K562 (cell line): ENCODE measurements at regions not wholly inside any gene's neighbourhood (a gene's known extent, or its start where the extent isn't known, plus 50 kb on each side); places are given as distances from the start of the nearest gene placed in this dataset.
A peak's percentile ranks its signal among the peaks of the same experiment; 100 is the strongest.

Source experiments
- BCL6 ChIP-seq: fragments of 250-450 bp; sonication (Bioruptor Pico); IDR thresholded peaks from 2 replicates; pipeline ENCODE4 v1.4.0; 2020
- CBX1 ChIP-seq: sonication (generic); IDR thresholded peaks from 2 replicates; pipeline ENCODE4 v1.6.1; 2016; ENCODE audit warnings: antibody characterized with exemption, low read depth, mild to moderate bottlenecking
- DNMT1 ChIP-seq: fragments of 450-650 bp; IDR thresholded peaks from 2 replicates; pipeline ENCODE4 v1.6.1; 2016; ENCODE audit warnings: antibody characterized with exemption, mild to moderate bottlenecking
- ELF1 ChIP-seq: fragments of 200-800 bp; sonication (Bioruptor generic); IDR thresholded peaks from 2 replicates; pipeline ENCODE4 v1.6.1; 2016; ENCODE audit warnings: missing genetic modification characterization, missing compliant biosample characterization
- ESRRA ChIP-seq: fragments of 450-650 bp; IDR thresholded peaks from 2 replicates; pipeline ENCODE4 v1.6.1; 2014; ENCODE audit warnings: low read depth, mild to moderate bottlenecking, moderate library complexity, borderline replicate concordance
- FOSL1 ChIP-seq: fragments of 200-800 bp; sonication (Bioruptor generic); conservative IDR thresholded peaks from 2 replicates; pipeline ENCODE4 v1.6.1; 2016; ENCODE audit warnings: missing genetic modification characterization, missing compliant biosample characterization
- FOXM1 ChIP-seq, 2 experiments: fragments of 450-650 bp in 1 of 2; sonication (generic) in 1 of 2; formaldehyde crosslinking in 1 of 2; IDR thresholded peaks; 2 replicates each; pipeline versions ENCODE4 v1.6.1 to v1.9.0; 2017 to 2022; ENCODE audit warnings: low read depth in 2 of 2, mild to moderate bottlenecking in 2 of 2, missing genetic modification reagents in 1 of 2, moderate library complexity in 1 of 2
- FOXP1 ChIP-seq: sonication (generic); formaldehyde crosslinking; IDR thresholded peaks from 2 replicates; pipeline ENCODE4 v1.8.0; 2022; ENCODE audit warnings: mild to moderate bottlenecking, missing genetic modification reagents
- JUN ChIP-seq, 2 experiments: sonication (generic) in 1 of 2; formaldehyde crosslinking in 1 of 2; IDR thresholded peaks; 2 replicates each; pipeline versions ENCODE4 v1.6.1 to v1.8.0; 2012 to 2022; ENCODE audit warnings: borderline replicate concordance in 2 of 2, mild to moderate bottlenecking in 2 of 2, improper control_type of control experiment in 1 of 2, low read depth in 1 of 2, low read length in 1 of 2, missing genetic modification reagents in 1 of 2
- MEF2D ChIP-seq: conservative IDR thresholded peaks from 2 replicates; pipeline ENCODE4 v1.6.1; 2016; ENCODE audit warnings: low read depth, missing genetic modification characterization, missing compliant biosample characterization
- PHB ChIP-seq: fragments of 250-450 bp; sonication (Bioruptor Pico); IDR thresholded peaks from 2 replicates; pipeline ENCODE4 v1.5.0; 2021
- RBFOX2 ChIP-seq: fragments of 200-400 bp; formaldehyde crosslinking; IDR thresholded peaks from 2 replicates; pipeline ENCODE4 v1.6.1; 2017; ENCODE audit warnings: low read depth, mild to moderate bottlenecking, low read length, moderate library complexity
- RFX1 ChIP-seq: fragments of 450-650 bp; IDR thresholded peaks from 2 replicates; pipeline ENCODE4 v1.6.1; 2016; ENCODE audit warnings: mild to moderate bottlenecking, moderate library complexity
- SETDB1 ChIP-seq: IDR thresholded peaks from one replicate; pipeline ENCODE4 v1.6.1; 2012; ENCODE audit warnings: low read length, control low read depth, inconsistent platforms
- SMC3 ChIP-seq: conservative IDR thresholded peaks from 2 replicates; pipeline ENCODE4 v1.6.1; 2011; ENCODE audit warnings: low read depth, low read length, improper control_type of control experiment; ENCODE audit not compliant: insufficient read depth
- SREBF2 ChIP-seq: sonication (generic); formaldehyde crosslinking; IDR thresholded peaks from 2 replicates; pipeline ENCODE4 v1.4.0; 2020; ENCODE audit warnings: mild to moderate bottlenecking, missing genetic modification reagents
- U2AF2 ChIP-seq: fragments of 200-400 bp; formaldehyde crosslinking; optimal IDR thresholded peaks from 2 replicates; pipeline ENCODE3; 2017; ENCODE audit warnings: low read depth, mild to moderate bottlenecking, low read length
- XRCC5 ChIP-seq: fragments of 200-400 bp; formaldehyde crosslinking; IDR thresholded peaks from 2 replicates; pipeline ENCODE4 v1.6.1; 2017; ENCODE audit warnings: low read depth, mild to moderate bottlenecking, low read length
- YBX1 ChIP-seq: fragments of 450-650 bp; IDR thresholded peaks from 2 replicates; pipeline ENCODE4 v1.7.1; 2016; ENCODE audit warnings: mild to moderate bottlenecking
- ZNF146 ChIP-seq: IDR thresholded peaks from one replicate; pipeline ENCODE4 v1.6.1; 2018; ENCODE audit warnings: missing compliant biosample characterization; ENCODE audit not compliant: unreplicated experiment
- ZNF274 ChIP-seq: IDR thresholded peaks from 2 replicates; pipeline ENCODE4 v1.6.1; 2011; ENCODE audit warnings: low read depth, mild to moderate bottlenecking, low read length, moderate library complexity, borderline replicate concordance
- ZNF354B ChIP-seq: fragments of 250-450 bp; sonication (Bioruptor Pico); IDR thresholded peaks from 2 replicates; pipeline ENCODE4 v1.4.0; 2020
- ZNF57 ChIP-seq: fragments of 450-650 bp; formaldehyde crosslinking; IDR thresholded peaks from 2 replicates; pipeline ENCODE4 v1.4.0; 2020; ENCODE audit warnings: mild to moderate bottlenecking, moderate library complexity
- TF ChIP-seq, protein P1 (sequence below): fragments of 200-800 bp; sonication (Bioruptor generic); IDR thresholded peaks from 2 replicates; pipeline ENCODE4 v1.6.1; 2017; ENCODE audit warnings: missing genetic modification characterization, missing compliant biosample characterization
- TF ChIP-seq, protein P2 (sequence below): sonication (generic); formaldehyde crosslinking; IDR thresholded peaks from 2 replicates; pipeline ENCODE4 v1.9.0; 2022; ENCODE audit warnings: mild to moderate bottlenecking, missing genetic modification reagents
- TF ChIP-seq, protein P3 (sequence below): fragments of 250-450 bp; sonication (Bioruptor Pico); IDR thresholded peaks from 2 replicates; pipeline ENCODE4 v1.4.0; 2020; ENCODE audit warnings: mild to moderate bottlenecking

DNA sequence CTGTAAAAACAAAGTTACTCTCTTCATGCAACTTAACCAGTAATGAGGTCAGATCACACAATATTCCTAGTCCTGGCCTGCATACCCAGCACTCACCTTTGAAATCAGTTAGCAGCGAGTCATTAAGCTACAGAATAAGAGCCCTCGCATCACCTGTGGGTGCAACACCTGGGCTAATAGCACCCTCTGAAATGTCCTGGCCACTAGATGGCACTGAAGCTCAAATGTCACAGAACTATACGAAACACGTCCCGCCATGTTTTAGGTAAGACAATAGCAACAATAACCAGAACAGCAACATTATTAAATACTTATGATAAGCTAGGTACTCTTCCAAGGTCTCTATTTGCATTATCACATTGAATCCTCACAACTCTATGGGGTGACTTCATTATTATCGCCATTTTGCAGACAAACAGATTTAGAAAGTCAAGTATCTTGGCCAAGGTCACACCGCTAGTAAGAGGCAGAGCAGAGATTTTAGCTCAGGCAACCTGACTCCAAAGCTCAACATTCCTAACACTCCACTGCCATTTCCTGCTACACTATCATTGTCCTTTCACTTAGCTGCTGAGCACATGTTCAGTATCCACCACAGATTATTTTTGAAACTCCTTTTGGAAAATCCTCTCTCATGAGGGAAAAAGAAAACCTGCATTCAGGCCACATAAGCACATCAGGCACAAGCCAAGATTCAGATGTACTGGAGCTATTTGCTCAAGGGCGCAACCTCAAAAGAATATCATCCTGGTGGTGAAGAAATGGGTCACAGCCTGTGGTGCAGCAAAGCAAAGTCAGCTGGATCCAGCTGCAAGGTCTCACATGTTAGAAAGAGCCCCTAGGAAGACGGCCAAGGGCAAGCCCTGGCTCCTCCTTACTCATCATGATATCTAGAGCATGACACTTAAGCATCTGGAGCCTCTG, 59.5 kb upstream of the KDR start (continued):
- TF ChIP-seq, protein P1, sequence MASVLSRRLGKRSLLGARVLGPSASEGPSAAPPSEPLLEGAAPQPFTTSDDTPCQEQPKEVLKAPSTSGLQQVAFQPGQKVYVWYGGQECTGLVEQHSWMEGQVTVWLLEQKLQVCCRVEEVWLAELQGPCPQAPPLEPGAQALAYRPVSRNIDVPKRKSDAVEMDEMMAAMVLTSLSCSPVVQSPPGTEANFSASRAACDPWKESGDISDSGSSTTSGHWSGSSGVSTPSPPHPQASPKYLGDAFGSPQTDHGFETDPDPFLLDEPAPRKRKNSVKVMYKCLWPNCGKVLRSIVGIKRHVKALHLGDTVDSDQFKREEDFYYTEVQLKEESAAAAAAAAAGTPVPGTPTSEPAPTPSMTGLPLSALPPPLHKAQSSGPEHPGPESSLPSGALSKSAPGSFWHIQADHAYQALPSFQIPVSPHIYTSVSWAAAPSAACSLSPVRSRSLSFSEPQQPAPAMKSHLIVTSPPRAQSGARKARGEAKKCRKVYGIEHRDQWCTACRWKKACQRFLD (CRISPR knock-in tag) = no peak
- TF ChIP-seq ZNF57 (CRISPR knock-in tag) (no peak), SMC3 (peak; percentile 49; the same call in 1 of the 2 replicates), FOXP1 (CRISPR knock-in tag) (no peak), ZNF274 (no peak), ZNF354B (no peak), ZNF146 (CRISPR knock-in tag) (no peak), FOSL1 (tag) (peak; percentile 59), RBFOX2 (no peak), ESRRA (peak; percentile 33; the same call in 1 of the 2 replicates), SREBF2 (CRISPR knock-in tag) (no peak), JUN (IDR thresholded peaks at IDR 0.05; ENCODE audit: borderline replicate concordance, low read depth, low read length) (no peak), JUN (CRISPR knock-in tag; IDR thresholded peaks at IDR 0.05; ENCODE audit: borderline replicate concordance) (no peak), DNMT1 (no peak), FOXM1 (IDR thresholded peaks at IDR 0.05; ENCODE audit: low read depth) (no peak), FOXM1 (CRISPR knock-in tag; IDR thresholded peaks at IDR 0.05; ENCODE audit: low read depth) (no peak), PHB (CRISPR knock-in tag) (no peak), XRCC5 (no peak), CBX1 (no peak), BCL6 (CRISPR knock-in tag) (no peak), YBX1 (no peak), MEF2D (tag) (no peak), ELF1 (tag) (no peak), U2AF2 (no peak), RFX1 (no peak), SETDB1 (no peak)
- TF ChIP-seq, protein P2, sequence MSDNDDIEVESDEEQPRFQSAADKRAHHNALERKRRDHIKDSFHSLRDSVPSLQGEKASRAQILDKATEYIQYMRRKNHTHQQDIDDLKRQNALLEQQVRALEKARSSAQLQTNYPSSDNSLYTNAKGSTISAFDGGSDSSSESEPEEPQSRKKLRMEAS (CRISPR knock-in tag) = no peak
- TF ChIP-seq, protein P3, sequence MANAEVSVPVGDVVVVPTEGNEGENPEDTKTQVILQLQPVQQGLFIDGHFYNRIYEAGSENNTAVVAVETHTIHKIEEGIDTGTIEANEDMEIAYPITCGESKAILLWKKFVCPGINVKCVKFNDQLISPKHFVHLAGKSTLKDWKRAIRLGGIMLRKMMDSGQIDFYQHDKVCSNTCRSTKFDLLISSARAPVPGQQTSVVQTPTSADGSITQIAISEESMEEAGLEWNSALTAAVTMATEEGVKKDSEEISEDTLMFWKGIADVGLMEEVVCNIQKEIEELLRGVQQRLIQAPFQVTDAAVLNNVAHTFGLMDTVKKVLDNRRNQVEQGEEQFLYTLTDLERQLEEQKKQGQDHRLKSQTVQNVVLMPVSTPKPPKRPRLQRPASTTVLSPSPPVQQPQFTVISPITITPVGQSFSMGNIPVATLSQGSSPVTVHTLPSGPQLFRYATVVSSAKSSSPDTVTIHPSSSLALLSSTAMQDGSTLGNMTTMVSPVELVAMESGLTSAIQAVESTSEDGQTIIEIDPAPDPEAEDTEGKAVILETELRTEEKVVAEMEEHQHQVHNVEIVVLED (CRISPR knock-in tag) = no peak
